Epithelial cell of proximal tubule (primary cell): ENCODE measurements at regions not wholly inside any gene's neighbourhood (a gene's known extent, or its start where the extent isn't known, plus 50 kb on each side); places are given as distances from the start of the nearest gene placed in this dataset.
A peak's percentile ranks its signal among the peaks of the same experiment; 100 is the strongest.

Source experiments
- DNase-seq: peaks from one replicate; pipeline ENCODE4 v3.0.0-alpha.2; 2011; ENCODE audit warnings: low read depth
- H3K4me3 ChIP-seq: 2 replicates; pipeline ENCODE4 v1.5.1; 2011; ENCODE audit warnings: low read depth, mild to moderate bottlenecking, low read length
- TF ChIP-seq, protein P1 (sequence below): conservative IDR thresholded peaks from 2 replicates; pipeline ENCODE4 v1.5.1; 2012; ENCODE audit warnings: low read depth, mild to moderate bottlenecking, low read length

DNA sequence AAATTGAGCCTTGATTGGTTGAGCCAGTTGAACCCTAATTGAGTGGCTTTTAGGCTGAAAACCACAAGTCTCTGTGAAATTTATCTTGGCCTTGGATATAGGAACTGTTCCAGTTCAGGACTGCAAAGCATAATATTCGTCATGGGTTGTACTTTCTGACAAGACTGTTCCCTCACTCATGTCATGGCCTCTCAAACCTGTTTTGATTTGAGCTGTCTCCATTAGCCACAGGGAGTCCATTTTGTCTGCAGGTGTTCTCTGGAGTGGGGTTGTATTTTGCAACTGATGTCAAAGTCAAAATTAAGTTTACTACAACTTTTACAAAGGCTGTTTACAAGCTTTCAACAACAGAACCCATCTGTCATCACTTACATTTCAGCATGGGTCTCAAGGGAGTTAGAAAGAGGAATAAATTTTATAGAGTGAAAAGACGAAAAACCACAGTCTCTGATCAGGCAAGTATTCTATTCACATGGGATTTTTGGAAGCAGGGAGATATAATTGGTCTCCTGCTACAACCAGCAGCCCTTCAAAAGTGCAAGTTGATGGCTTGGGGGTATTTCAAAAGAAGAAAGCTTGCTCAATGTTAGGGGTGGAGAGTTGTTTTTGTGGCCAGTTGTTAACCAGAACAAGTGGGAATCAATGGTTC, 1716.3 kb downstream of the C4orf33 start:
- TF ChIP-seq, protein P1, sequence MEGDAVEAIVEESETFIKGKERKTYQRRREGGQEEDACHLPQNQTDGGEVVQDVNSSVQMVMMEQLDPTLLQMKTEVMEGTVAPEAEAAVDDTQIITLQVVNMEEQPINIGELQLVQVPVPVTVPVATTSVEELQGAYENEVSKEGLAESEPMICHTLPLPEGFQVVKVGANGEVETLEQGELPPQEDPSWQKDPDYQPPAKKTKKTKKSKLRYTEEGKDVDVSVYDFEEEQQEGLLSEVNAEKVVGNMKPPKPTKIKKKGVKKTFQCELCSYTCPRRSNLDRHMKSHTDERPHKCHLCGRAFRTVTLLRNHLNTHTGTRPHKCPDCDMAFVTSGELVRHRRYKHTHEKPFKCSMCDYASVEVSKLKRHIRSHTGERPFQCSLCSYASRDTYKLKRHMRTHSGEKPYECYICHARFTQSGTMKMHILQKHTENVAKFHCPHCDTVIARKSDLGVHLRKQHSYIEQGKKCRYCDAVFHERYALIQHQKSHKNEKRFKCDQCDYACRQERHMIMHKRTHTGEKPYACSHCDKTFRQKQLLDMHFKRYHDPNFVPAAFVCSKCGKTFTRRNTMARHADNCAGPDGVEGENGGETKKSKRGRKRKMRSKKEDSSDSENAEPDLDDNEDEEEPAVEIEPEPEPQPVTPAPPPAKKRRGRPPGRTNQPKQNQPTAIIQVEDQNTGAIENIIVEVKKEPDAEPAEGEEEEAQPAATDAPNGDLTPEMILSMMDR, result no peak
- H3K4me3 ChIP-seq, result no peak overlapping the region
- no peak for DNase-seq

DNA sequence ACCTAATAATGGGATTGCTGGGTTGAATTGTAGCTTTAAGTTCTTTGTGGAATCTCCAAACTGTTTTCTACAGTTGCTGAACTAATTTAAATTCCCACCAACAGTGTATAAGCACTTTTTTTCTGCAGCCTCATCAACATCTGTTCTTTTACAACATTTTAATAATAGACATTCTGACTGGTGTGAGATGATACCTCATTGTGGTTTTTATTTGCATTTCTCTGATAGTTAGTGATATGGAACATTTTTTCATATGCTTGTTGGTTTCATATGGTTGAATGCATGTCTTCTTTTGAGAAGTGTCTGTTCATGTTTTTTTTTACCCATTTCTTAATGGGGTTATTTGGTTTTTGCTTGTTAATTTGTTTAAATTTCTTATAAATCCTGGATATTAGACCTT, 1718.9 kb downstream of the C4orf33 start:
- DNase-seq, result no peak
- TF ChIP-seq, protein P1, result no peak
- no peak overlapping the region for H3K4me3 ChIP-seq

DNA sequence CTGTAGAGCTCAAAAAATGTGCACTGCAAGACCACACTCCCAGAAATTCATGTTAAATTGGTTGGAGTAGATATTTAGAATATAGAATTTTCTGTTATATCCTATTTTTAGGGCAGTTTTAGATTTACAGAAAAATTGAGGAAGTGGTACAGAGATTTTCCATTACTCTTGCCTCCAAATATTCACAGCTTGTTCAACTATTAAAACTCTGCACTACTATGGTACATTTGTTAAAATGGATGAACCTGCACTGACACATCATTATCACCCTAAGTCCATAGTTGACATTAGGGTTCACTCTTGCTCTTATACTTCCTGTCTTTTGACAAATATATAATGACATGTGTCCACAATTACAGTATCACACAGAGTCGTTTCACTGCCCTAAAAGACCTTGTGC, 1724.5 kb downstream of the C4orf33 start:
- TF ChIP-seq, protein P1, result no peak
- DNase-seq, result no peak
- no peak overlapping the region for H3K4me3 ChIP-seq

DNA sequence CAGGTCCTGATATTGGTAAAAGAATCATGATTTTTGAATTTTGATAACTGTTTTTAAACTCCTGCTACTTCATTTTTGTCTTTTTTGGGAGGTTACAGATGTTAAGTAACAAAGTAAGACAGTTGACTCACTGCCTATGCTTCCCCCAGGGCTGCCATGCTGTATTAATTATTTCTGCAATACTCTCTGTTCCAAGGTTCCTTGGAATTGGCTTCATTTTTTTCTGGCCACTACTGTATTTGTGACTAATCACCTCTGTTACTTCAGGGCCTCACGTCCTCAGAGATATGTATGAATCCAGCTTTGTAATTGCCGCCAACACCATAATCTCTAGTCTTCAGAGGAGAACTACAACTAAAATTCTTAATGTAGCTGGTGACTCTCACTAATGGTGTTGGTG, 1729.3 kb downstream of the C4orf33 start:
- no peak overlapping the region for H3K4me3 ChIP-seq
- TF ChIP-seq, protein P1, result no peak
- no peak for DNase-seq

DNA sequence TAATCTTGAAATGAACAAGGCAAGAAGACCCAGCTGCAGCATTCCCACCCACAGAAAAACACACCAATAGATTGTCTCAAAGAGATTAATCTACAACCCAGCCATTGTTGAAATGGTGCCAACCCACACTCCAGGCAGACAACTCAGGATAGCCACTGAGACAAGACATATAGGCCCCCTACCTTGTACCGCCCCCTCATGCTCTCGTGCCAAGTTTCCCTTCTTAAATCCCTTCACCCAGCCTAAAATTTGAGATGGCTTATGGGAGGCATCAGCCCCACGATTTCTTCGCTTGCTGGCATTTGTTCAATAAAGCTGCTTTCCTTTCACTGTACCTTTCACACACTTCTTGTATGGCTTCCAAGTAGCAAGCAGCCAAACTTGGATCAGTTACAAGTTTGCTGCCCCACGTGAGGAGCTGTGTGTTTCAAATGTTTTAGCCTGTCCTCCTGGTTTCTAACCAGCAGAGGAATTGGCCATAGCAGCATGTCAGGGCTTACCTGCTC, 1754.1 kb downstream of the C4orf33 start:
- H3K4me3 ChIP-seq, result peak overlapping the region; percentile 23
- TF ChIP-seq, protein P1, result no peak
- DNase-seq, result peak; percentile 23

DNA sequence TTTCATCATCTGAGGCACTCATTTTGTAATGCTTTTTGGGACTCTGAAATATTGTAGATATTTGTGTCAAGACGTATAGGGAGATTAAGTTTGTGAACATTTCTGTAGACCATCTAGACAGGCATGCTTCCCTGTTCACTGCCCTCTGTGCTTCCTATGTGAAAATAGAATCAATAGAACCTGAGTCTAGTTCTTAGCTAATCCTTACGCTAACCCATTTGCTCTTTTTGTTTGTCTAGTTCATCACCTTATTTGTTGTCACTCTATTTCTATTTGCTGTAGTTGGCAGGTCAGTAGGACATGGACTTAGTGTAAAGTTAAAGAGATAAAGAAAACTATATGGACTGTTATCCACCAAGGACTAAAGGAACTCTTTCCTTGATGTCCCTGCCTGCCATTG, 1755.2 kb downstream of the C4orf33 start:
- TF ChIP-seq, protein P1, result no peak
- no peak overlapping the region for H3K4me3 ChIP-seq
- no peak for DNase-seq

DNA sequence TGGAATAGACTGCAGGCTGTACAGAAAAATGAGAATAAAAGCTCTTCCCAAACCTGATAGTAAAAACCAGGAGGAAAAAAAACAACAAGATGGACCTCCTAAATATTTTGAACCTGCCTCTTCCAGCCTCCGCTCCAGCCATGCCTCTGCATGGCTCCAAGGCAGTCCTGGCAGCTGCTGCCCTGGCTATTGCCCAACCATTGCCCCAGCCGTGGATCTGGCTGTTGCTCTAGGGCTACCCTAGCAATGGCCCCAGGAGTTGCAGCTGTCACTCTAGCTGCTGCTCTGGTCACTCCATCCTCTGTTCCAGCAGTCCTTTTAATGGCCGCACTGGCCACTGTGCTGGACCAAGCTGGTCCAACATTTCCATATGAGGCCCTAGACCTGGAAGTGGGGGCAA, 1756.0 kb downstream of the C4orf33 start:
- TF ChIP-seq, protein P1, result no peak
- no peak for DNase-seq
- H3K4me3 ChIP-seq, result no peak overlapping the region
